ENCODE measurements at regions not wholly inside any gene's neighbourhood (a gene's known extent, or its start where the extent isn't known, plus 50 kb on each side); places are given as distances from the start of the nearest gene placed in this dataset.

DNA sequence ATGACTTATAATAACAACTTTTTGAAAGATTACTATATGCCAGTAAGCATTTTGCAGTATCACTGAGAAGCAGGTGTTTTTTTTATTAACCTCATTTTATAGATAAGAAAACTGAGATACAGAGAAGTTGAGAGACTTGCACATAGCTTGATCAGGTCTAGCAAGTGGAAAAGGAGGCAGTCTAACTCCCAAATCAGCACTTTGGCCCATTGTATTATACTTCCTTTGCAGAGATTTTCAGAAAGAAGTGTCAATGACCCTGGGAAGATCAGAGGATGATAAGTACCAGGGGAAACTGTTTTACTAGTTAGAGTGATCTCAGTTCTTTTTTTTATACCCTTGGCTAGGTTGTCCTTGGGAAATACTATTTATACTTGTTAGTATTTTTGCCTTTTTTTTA is 358.7 kb downstream of the SQOR start:
- TF ChIP-seq, protein P1, sequence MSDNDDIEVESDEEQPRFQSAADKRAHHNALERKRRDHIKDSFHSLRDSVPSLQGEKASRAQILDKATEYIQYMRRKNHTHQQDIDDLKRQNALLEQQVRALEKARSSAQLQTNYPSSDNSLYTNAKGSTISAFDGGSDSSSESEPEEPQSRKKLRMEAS (IDR thresholded peaks at IDR 0.05; ENCODE audit: low read depth, low read length), result no peak
- TF ChIP-seq MYC (IDR thresholded peaks at IDR 0.05; ENCODE audit: low read depth, low read length), result no peak
- TF ChIP-seq, protein P2, sequence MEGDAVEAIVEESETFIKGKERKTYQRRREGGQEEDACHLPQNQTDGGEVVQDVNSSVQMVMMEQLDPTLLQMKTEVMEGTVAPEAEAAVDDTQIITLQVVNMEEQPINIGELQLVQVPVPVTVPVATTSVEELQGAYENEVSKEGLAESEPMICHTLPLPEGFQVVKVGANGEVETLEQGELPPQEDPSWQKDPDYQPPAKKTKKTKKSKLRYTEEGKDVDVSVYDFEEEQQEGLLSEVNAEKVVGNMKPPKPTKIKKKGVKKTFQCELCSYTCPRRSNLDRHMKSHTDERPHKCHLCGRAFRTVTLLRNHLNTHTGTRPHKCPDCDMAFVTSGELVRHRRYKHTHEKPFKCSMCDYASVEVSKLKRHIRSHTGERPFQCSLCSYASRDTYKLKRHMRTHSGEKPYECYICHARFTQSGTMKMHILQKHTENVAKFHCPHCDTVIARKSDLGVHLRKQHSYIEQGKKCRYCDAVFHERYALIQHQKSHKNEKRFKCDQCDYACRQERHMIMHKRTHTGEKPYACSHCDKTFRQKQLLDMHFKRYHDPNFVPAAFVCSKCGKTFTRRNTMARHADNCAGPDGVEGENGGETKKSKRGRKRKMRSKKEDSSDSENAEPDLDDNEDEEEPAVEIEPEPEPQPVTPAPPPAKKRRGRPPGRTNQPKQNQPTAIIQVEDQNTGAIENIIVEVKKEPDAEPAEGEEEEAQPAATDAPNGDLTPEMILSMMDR (IDR thresholded peaks at IDR 0.05; ENCODE audit: low read depth, low read length), result no peak
- no peak for TF ChIP-seq POLR2A (IDR thresholded peaks at IDR 0.05; ENCODE audit: extremely low read depth, insufficient read length)
